ENCODE measurements at regions not wholly inside any gene's neighbourhood (a gene's known extent, or its start where the extent isn't known, plus 50 kb on each side); places are given as distances from the start of the nearest gene placed in this dataset.

- no peak for TF ChIP-seq EZH2 (IDR thresholded peaks at IDR 0.05; ENCODE audit: insufficient read depth, poor library complexity, severe bottlenecking)
- TF ChIP-seq EZH2phosphoT487 (IDR thresholded peaks at IDR 0.05; ENCODE audit: insufficient read depth, low read depth): no peak
Measured at GRCh38 chr1:189269011-189269410, 1208.7 kb downstream of the BRINP3 start.
